GM12865 (cell line): ENCODE measurements at regions not wholly inside any gene's neighbourhood (a gene's known extent, or its start where the extent isn't known, plus 50 kb on each side); places are given as distances from the start of the nearest gene placed in this dataset.
"Not testable (repeated sequence)": the region's sequence is repeated elsewhere in the genome, so short reads cannot be mapped to it uniquely, and the experiment has no call there.

Source experiments
- DNase-seq: peaks from one replicate; pipeline ENCODE4 v3.0.0; 2010; ENCODE audit warnings: low read depth
- H3K4me3 ChIP-seq: 2 replicates; pipeline ENCODE4 v1.5.1; 2011; ENCODE audit warnings: mild to moderate bottlenecking, low read depth, low read length, control low read depth
- TF ChIP-seq, protein P1 (sequence below): IDR thresholded peaks from 2 replicates; pipeline ENCODE4 v1.5.1; 2011; ENCODE audit warnings: low read length, control low read depth, low read depth, inconsistent platforms; ENCODE audit not compliant: insufficient read depth; ENCODE audit errors: missing control alignments

DNA sequence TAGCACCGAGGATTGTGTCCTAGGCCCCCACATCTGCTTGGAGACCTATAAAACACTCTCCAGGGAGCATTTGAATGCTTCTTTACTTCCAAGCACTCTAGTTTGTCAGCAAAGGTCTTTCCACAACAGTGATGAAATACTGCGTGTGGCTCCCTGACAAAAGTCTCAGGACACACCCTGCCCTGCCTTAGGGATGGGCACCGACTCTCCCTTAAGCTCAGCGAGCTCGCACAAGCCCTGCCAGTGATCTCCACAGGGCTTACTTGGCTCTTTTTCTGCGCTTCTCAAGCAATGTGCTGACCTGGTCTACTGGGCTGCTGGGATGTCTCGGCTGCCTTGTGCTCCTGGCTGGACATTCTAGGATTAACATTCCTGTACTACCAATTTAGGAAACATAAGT is 84.3 kb upstream of the MPP7 start:
- no peak overlapping the region for H3K4me3 ChIP-seq
- DNase-seq, result no peak
- TF ChIP-seq, protein P1, sequence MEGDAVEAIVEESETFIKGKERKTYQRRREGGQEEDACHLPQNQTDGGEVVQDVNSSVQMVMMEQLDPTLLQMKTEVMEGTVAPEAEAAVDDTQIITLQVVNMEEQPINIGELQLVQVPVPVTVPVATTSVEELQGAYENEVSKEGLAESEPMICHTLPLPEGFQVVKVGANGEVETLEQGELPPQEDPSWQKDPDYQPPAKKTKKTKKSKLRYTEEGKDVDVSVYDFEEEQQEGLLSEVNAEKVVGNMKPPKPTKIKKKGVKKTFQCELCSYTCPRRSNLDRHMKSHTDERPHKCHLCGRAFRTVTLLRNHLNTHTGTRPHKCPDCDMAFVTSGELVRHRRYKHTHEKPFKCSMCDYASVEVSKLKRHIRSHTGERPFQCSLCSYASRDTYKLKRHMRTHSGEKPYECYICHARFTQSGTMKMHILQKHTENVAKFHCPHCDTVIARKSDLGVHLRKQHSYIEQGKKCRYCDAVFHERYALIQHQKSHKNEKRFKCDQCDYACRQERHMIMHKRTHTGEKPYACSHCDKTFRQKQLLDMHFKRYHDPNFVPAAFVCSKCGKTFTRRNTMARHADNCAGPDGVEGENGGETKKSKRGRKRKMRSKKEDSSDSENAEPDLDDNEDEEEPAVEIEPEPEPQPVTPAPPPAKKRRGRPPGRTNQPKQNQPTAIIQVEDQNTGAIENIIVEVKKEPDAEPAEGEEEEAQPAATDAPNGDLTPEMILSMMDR, result no peak

DNA sequence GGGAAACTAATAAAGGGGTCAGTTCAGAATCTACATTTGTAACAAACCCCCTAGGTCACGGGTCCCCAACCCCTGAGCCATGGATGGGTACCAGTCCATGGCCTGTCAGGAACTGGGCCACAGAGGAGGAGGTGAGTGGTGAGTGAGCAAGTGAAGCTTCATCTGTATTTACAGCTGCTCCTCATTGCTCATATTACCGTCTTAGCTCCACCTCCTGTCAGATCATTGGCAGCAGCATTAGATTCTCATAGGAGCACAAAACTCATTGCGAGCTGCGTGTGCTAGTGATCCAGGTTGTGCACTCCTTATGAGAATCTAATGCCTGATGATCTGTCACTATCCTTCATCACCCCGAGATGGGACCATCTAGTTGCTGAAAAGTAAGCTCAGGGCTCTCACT is 88.4 kb upstream of the MPP7 start:
- DNase-seq, result no peak
- TF ChIP-seq, protein P1, result no peak
- no peak overlapping the region for H3K4me3 ChIP-seq

DNA sequence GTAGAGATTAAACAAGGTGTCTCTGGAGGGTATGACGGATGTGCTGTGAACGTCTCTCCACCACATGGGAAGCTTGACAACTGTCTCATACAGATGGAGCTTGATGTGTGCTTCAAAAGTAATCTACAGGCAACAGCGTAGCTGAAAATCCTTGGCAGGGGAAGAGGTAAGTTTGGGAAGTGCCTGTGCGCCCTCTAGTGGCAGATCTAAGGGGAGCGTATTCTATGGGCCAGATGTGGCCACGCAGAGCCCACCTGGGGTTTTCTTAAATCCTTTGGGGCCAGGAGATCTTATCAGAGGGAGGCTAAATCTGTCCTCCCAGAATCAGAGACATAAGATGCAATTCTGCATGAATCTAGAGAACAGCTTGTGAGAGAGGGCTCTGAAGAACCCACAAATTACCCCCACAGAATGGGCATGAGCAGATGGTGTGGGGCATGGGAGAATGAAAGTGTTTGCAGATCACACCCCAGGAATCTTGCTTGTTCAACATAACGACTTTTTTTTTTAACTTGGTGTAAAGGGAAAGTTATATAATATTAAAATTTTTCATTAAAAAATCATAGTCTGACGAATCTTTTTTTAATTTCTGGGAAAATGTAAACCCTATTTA is 91.2 kb upstream of the MPP7 start:
- DNase-seq, result peak; percentile 69
- no peak overlapping the region for H3K4me3 ChIP-seq
- TF ChIP-seq, protein P1, result peak; percentile 96

DNA sequence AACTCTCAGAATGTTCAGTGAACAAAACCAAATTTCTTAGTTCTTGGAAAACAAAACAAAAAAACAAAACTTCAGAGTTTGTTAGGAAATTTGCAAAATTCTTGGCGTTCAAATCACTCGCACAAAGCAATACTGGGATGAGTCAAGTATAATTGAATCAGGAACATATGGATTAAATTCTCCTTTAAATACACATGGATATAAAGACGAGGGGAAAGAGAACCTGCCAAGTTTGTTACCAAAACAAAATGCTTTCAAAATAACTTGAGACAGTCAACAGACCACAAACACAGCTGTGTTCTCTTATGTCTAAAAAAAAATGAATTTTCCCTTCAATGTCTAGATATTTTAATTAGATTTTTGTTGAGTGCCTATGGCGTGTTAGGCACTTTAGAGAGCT is 93.5 kb upstream of the MPP7 start:
- TF ChIP-seq, protein P1, result no peak
- H3K4me3 ChIP-seq, result no peak overlapping the region
- DNase-seq, result no peak

DNA sequence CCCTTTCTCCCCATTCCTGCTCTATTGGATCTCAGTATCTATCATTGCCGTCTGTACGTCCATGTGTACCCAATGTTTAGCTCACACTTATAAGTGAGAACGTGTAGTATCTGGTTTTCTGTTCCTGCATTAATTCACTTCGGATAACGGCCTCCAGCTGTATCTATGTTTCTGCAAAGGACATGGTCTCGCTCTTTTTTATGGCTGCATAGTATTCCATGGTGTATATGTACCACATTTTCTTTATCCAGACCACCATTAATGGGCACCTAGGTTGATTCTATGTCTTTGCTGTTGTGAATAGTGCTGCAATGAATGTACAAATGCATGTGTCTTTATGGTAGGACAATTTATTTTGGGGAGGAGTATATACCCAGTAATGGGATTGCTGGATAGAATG is 94.4 kb upstream of the MPP7 start:
- DNase-seq, result no peak
- no peak overlapping the region for H3K4me3 ChIP-seq
- TF ChIP-seq, protein P1, result no peak

DNA sequence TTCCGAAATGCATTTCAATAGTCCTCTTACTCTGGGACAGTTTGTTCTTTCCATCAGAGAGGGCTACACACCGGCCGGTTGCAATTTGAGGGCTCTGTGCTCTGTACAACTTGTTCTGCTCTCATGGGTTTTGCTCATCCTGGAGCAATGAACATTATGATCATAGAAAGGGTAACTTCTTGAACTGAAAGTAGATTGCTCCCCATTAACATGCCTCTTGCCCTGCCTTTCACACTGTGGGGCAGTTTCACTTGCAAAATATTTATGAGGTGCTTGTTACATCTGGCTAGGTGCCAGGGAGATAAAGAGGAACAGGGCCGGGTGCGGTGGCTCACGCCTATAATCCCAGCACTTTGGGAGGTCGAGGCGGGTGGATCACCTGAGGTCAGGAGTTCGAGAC is 97.3 kb upstream of the MPP7 start:
- TF ChIP-seq, protein P1, result no peak
- no peak for DNase-seq

DNA sequence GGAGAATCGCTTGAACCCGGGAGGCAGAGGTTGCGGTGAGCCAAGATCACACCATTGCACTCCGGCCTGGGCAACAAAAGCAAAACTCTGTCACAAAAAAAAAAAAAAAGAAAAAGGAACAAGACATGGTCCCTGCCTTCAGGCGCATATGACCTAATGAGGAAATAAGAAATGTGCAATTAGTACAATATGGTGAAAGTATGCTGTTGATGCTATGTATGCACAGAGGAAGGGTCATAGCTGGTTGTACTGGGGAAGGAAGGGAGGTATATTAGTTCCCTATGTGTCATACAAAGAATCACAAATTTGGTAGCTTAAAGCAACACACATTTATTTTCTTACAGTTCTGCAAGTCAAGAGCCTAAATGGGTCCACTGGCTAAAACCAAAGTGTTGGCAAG is 97.8 kb upstream of the MPP7 start:
- no peak overlapping the region for H3K4me3 ChIP-seq
- DNase-seq, result no peak
- TF ChIP-seq, protein P1, result no peak

More for the DNA sequence above, 97.3 kb upstream of the MPP7 start:
- no peak overlapping the region for H3K4me3 ChIP-seq

DNA sequence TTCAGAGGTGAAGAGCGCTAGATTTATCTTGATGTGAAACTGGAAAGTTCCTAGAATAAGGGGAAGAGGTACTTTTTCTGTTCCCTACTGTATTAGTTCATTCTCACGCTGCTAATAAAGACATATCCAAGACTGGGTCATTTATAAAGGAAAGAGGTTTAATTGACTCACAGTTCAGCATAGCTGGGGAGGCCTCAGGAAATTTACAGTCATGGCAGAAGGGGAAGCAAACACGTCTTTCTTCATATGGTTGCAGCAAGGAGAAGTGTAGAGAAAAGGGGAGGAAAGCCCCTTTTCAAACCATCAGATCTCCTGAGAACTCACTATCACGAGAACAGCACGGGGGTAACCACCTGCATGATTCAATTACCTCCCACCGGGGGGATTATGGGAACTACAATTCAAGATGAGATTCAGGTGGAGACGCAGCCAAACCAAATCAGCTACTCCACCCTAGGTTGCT is 99.8 kb upstream of the MPP7 start:
- not testable (repeated sequence) for H3K4me3 ChIP-seq
- peak; percentile 10 for DNase-seq
